Breast epithelium (tissue), 4 donors: ENCODE measurements at regions not wholly inside any gene's neighbourhood (a gene's known extent, or its start where the extent isn't known, plus 50 kb on each side); places are given as distances from the start of the nearest gene placed in this dataset.

ENCODE experiments used
- DNase-seq, 2 donors: peaks; one replicate each; pipeline ENCODE4 v3.0.0-alpha.2; 2019; ENCODE audit warnings: low spot score in 2 of 2
- H3K27ac ChIP-seq, 2 donors: fragments of 200-600 bp; sonication (generic) in 1 of 2; one replicate each; pipeline ENCODE4 v1.5.1; 2016 to 2019; ENCODE audit warnings: mild to moderate bottlenecking in 1 of 2
- H3K27me3 ChIP-seq, 2 donors: fragments of 200-600 bp; sonication (generic) in 1 of 2; one replicate each; pipeline versions ENCODE4 v1.5.1 to v1.6.0; 2017 to 2019; ENCODE audit warnings: control low read depth in 1 of 2, mild to moderate bottlenecking in 1 of 2
- H3K36me3 ChIP-seq: fragments of 200-600 bp; one replicate; pipeline ENCODE4 v1.5.1; 2019
- H3K4me1 ChIP-seq, 2 donors: fragments of 200-600 bp; sonication (generic); one replicate each; pipeline ENCODE4 v1.5.1; 2016 to 2019; ENCODE audit warnings: control low read depth in 1 of 2
- H3K4me3 ChIP-seq, 3 donors: fragments of 200-600 bp; sonication (generic); 1 replicate in 2 of 3; 2 replicates in 1 of 3; pipeline ENCODE4 v1.5.1; 2016 to 2019; ENCODE audit warnings: mild to moderate bottlenecking in 3 of 3, moderate library complexity in 2 of 3
- H3K9me3 ChIP-seq, 2 donors: fragments of 200-600 bp; sonication (generic) in 1 of 2; one replicate each; pipeline ENCODE4 v1.5.1; 2016 to 2019; ENCODE audit warnings: control low read depth in 1 of 2
- CTCF ChIP-seq, 3 donors: fragments of 450-650 bp; IDR thresholded peaks; one replicate each; pipeline ENCODE4 v1.5.1; 2016 to 2017; ENCODE audit warnings: antibody characterized with exemption in 3 of 3, mild to moderate bottlenecking in 3 of 3, moderate library complexity in 3 of 3
- POLR2A ChIP-seq: fragments of 450-650 bp; IDR thresholded peaks from one replicate; pipeline ENCODE4 v1.6.1; 2016; ENCODE audit warnings: antibody characterized with exemption, mild to moderate bottlenecking, moderate library complexity
- POLR2AphosphoS5 ChIP-seq, 3 donors: sonication (generic); formaldehyde crosslinking; IDR thresholded peaks; one replicate each; pipeline ENCODE4 v1.6.1; 2017; ENCODE audit warnings: antibody characterized with exemption in 3 of 3
- intact Hi-C: fragments of 100-400 bp; cut with DNase I; formaldehyde crosslinking; loops from one replicate; pipeline ENCODE4 v1.15.1; 2023; ENCODE audit warnings: low total_unique reads

- no peak for DNase-seq
- H3K4me3 ChIP-seq, result no peak overlapping the region
- no peaks in the 10 kb centered on the region for H3K4me1 ChIP-seq
- TF ChIP-seq POLR2A (no peak), CTCF (IDR thresholded peaks at IDR 0.05) (no peak), POLR2AphosphoS5 (IDR thresholded peaks at IDR 0.05) (no peak)
- no peaks in the 10 kb centered on the region for H3K36me3 ChIP-seq
- no peaks in the 10 kb centered on the region for H3K9me3 ChIP-seq
- H3K27me3 ChIP-seq, result no peaks in the 10 kb centered on the region
- no peak overlapping the region for H3K27ac ChIP-seq
- intact Hi-C loops, result no loop called here
Measured at GRCh38 chr13:73142071-73142470, 83.3 kb downstream of the KLF5 start.

DNA sequence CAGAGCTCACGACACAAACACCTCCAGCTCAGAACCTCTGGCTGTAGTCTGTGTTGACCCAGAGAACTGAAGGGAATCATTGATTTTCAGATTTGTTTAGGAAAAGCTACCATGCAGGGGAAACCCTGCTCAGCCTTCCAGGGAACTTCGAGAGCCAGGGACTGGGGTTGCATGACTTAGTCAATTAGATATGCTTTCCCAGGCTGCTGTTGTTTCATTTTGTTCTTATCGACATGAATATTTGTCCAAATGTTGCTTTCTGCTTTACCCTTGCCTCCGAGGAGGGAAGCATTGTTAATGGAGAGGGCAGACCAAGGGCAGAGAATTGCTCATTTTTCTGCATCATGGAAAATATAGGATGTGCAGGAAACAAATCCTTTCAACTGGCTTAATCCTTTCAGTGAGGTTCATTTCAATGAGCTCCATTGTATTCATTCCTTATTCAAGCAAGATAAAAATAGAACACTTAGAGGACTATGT, 82.5 kb downstream of the KLF5 start:
- Histone ChIP-seq H3K27ac (no peak overlapping the region), H3K4me3 (no peak overlapping the region), H3K4me1 (no peaks in the 10 kb centered on the region), H3K9me3 (no peaks in the 10 kb centered on the region), H3K27me3 (no peaks in the 10 kb centered on the region), H3K36me3 (no peaks in the 10 kb centered on the region)
- intact Hi-C loops, result no loop called here
- DNase-seq, result no peak
- TF ChIP-seq POLR2AphosphoS5 (IDR thresholded peaks at IDR 0.05) (no peak), POLR2A (no peak), CTCF (IDR thresholded peaks at IDR 0.05) (no peak)

DNA sequence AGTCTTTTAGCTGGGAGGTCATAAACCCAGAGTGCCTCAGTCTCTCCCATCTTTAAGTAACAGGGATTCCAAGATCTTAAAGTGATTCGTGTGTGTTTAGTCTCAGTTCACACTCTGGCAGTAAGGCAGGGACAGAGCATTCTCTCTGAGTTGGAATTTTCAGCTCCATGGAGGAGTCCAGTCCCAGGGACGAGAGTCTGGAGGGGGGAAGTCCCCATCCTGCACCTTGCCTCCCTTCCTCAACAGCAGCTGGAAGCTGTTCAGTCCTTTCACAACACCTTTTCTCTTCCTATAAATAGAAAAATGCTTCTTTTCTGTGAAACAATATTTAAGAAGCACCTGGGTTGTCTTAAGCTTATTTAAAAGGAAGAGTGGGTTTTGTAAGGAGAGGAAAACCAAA, 82.0 kb downstream of the KLF5 start:
- Histone ChIP-seq H3K4me1 (no peaks in the 10 kb centered on the region), H3K4me3 (no peak overlapping the region), H3K27me3 (no peaks in the 10 kb centered on the region), H3K36me3 (no peaks in the 10 kb centered on the region), H3K27ac (peak overlapping the region in 1 of 2 donors; percentile 42), H3K9me3 (no peaks in the 10 kb centered on the region)
- intact Hi-C loops, result no loop called here
- no peak for TF ChIP-seq POLR2AphosphoS5 (IDR thresholded peaks at IDR 0.05)
- TF ChIP-seq CTCF (IDR thresholded peaks at IDR 0.05), result no peak
- no peak for TF ChIP-seq POLR2A
- no peak for DNase-seq

DNA sequence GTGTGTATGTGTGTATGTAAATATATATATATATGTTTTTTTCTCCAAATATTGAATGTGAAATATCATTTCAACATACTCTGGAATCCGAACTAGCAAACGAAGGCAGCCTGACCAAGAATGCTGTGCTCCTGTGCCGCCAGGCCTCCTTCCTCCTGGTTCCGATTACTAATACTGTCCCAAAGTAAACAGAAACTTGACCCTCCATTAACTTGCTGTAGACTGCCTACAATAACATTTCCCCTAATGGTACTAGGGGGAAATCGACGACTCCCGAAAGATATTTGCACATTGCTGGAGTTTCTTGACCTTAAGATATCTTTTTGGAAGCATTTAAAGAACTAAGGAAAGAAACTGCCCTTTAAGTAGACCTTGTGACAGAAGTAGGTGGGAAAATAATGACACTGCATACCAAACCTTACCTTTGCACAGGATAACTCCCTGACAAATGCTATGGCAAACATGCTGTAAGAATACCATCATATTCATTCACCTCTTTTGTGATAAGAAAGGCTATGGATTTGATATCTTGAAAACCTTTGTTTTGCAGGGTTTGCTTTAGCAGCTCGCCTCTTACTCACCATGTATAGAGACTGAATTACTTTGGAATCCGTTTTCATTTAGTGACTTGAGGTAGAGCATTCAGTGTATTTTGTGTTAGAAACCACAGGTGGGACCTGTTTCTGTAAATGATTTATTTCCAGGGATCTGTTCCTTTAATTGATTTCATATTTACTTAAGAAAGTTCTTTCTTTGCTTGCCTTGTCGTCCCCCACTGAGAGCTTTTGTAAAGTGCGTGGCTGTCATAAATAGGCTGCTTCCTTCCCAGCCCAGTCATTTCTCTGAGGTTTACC, 80.1 kb downstream of the KLF5 start:
- TF ChIP-seq POLR2AphosphoS5 (IDR thresholded peaks at IDR 0.05), result no peak
- no peak for TF ChIP-seq CTCF (IDR thresholded peaks at IDR 0.05)
- no peak for TF ChIP-seq POLR2A
- no peak for DNase-seq
- H3K4me3 ChIP-seq, result no peak overlapping the region
- H3K36me3 ChIP-seq, result no peaks in the 10 kb centered on the region
- no peaks in the 10 kb centered on the region for H3K4me1 ChIP-seq
- intact Hi-C loops, result no loop called here
- no peaks in the 10 kb centered on the region for H3K9me3 ChIP-seq
- no peak overlapping the region for H3K27ac ChIP-seq
- no peaks in the 10 kb centered on the region for H3K27me3 ChIP-seq

- Histone ChIP-seq H3K4me1 (no peaks in the 10 kb centered on the region), H3K9me3 (no peaks in the 10 kb centered on the region), H3K27me3 (no peaks in the 10 kb centered on the region), H3K27ac (no peak overlapping the region), H3K4me3 (no peak overlapping the region), H3K36me3 (no peaks in the 10 kb centered on the region)
- no peak for TF ChIP-seq CTCF (IDR thresholded peaks at IDR 0.05)
- TF ChIP-seq POLR2A, result no peak
- TF ChIP-seq POLR2AphosphoS5 (IDR thresholded peaks at IDR 0.05), result no peak
- intact Hi-C loops, result no loop called here
- no peak for DNase-seq
Measured at GRCh38 chr13:73138276-73138637, 79.5 kb downstream of the KLF5 start.
